Liver (tissue), 8 donors: ENCODE measurements at regions not wholly inside any gene's neighbourhood (a gene's known extent, or its start where the extent isn't known, plus 50 kb on each side); places are given as distances from the start of the nearest gene placed in this dataset.

Experiments used
- DNase-seq: peaks from one replicate; pipeline ENCODE4 v3.0.0-alpha.2; 2017; ENCODE audit warnings: low spot score
- H3K27ac ChIP-seq, 2 donors: one replicate each; pipeline ENCODE4 v1.7.0; 2013; ENCODE audit warnings: inconsistent platforms in 2 of 2, low read length in 2 of 2, control low read depth in 1 of 2, low read depth in 1 of 2, mild to moderate bottlenecking in 1 of 2
- H3K27me3 ChIP-seq, 4 donors: one replicate each; pipeline versions ENCODE4 v1.6.1 to v1.7.0; 2013; ENCODE audit warnings: low read length in 3 of 4, inconsistent platforms in 1 of 4, mild to moderate bottlenecking in 1 of 4, moderate library complexity in 1 of 4; ENCODE audit not compliant: control insufficient read depth in 4 of 4, insufficient read depth in 4 of 4
- H3K36me3 ChIP-seq, 4 donors: one replicate each; pipeline versions ENCODE4 v1.6.1 to v1.7.0; 2013; ENCODE audit warnings: low read length in 3 of 4, mild to moderate bottlenecking in 3 of 4, low read depth in 1 of 4, moderate library complexity in 1 of 4; ENCODE audit not compliant: control insufficient read depth in 4 of 4, insufficient read depth in 3 of 4
- H3K4me1 ChIP-seq, 4 donors: one replicate each; pipeline versions ENCODE4 v1.6.1 to v1.7.0; 2013; ENCODE audit warnings: low read length in 3 of 4, mild to moderate bottlenecking in 3 of 4, moderate library complexity in 1 of 4; ENCODE audit not compliant: control insufficient read depth in 4 of 4, insufficient read depth in 4 of 4
- H3K4me3 ChIP-seq, 3 donors: one replicate each; pipeline versions ENCODE4 v1.6.1 to v1.7.0; 2013; ENCODE audit warnings: low read length in 3 of 3, control low read depth in 1 of 3, low read depth in 1 of 3, mild to moderate bottlenecking in 1 of 3
- H3K9ac ChIP-seq, 2 donors: one replicate each; pipeline ENCODE4 v1.7.0; 2013; ENCODE audit warnings: low read length in 2 of 2, mild to moderate bottlenecking in 2 of 2, moderate library complexity in 2 of 2, control low read depth in 1 of 2, low read depth in 1 of 2
- H3K9me3 ChIP-seq, 4 donors: one replicate each; pipeline versions ENCODE4 v1.6.1 to v1.7.0; 2013; ENCODE audit warnings: low read length in 3 of 4; ENCODE audit not compliant: control insufficient read depth in 4 of 4
- ATF3 ChIP-seq: IDR thresholded peaks from 2 replicates; pipeline ENCODE4 v1.6.1; 2016; ENCODE audit warnings: antibody characterized with exemption
- CTCF ChIP-seq: fragments of 150-350 bp; IDR thresholded peaks from 2 replicates; pipeline ENCODE4 v1.5.1; 2017; ENCODE audit warnings: improper control_type of control experiment, low read depth, low read length; ENCODE audit not compliant: missing input control
- EGR1 ChIP-seq, 2 donors: IDR thresholded peaks; 2 replicates each; pipeline ENCODE4 v1.6.1; 2016 to 2018; ENCODE audit warnings: antibody characterized with exemption in 2 of 2, low read depth in 2 of 2
- FOXA1 ChIP-seq: IDR thresholded peaks from 2 replicates; pipeline ENCODE4 v1.6.1; 2016; ENCODE audit warnings: antibody characterized with exemption
- FOXA2 ChIP-seq: IDR thresholded peaks from 2 replicates; pipeline ENCODE4 v1.6.1; 2016; ENCODE audit warnings: antibody characterized with exemption
- GABPA ChIP-seq, 2 donors: IDR thresholded peaks in 1 of 2; conservative IDR thresholded peaks in 1 of 2; 2 replicates each; pipeline ENCODE4 v1.6.1; 2016; ENCODE audit warnings: antibody characterized with exemption in 2 of 2, mild to moderate bottlenecking in 1 of 2, moderate library complexity in 1 of 2
- HNF4A ChIP-seq, 2 donors: conservative IDR thresholded peaks; 2 replicates each; pipeline ENCODE4 v1.6.1; 2016; ENCODE audit warnings: antibody characterized with exemption in 2 of 2, mild to moderate bottlenecking in 2 of 2
- JUND ChIP-seq, 2 donors: IDR thresholded peaks; 2 replicates each; pipeline ENCODE4 v1.6.1; 2016; ENCODE audit warnings: antibody characterized with exemption in 2 of 2
- NR2F2 ChIP-seq: IDR thresholded peaks from 2 replicates; pipeline ENCODE4 v1.6.1; 2016; ENCODE audit warnings: antibody characterized with exemption
- RAD21 ChIP-seq, 2 donors: IDR thresholded peaks; 2 replicates each; pipeline ENCODE4 v1.6.1; 2016; ENCODE audit warnings: antibody characterized with exemption in 2 of 2, mild to moderate bottlenecking in 2 of 2
- REST ChIP-seq: IDR thresholded peaks from 2 replicates; pipeline ENCODE4 v1.6.1; 2016; ENCODE audit warnings: antibody characterized with exemption, mild to moderate bottlenecking
- RXRA ChIP-seq, 2 donors: IDR thresholded peaks; 2 replicates each; pipeline ENCODE4 v1.6.1; 2017 to 2018; ENCODE audit warnings: antibody characterized with exemption in 2 of 2, mild to moderate bottlenecking in 1 of 2
- SP1 ChIP-seq: IDR thresholded peaks from 2 replicates; pipeline ENCODE4 v1.6.1; 2018; ENCODE audit warnings: antibody characterized with exemption, mild to moderate bottlenecking
- TAF1 ChIP-seq: conservative IDR thresholded peaks from 2 replicates; pipeline ENCODE4 v1.6.1; 2016; ENCODE audit warnings: antibody characterized with exemption, mild to moderate bottlenecking
- YY1 ChIP-seq: IDR thresholded peaks from 2 replicates; pipeline ENCODE4 v1.6.1; 2016; ENCODE audit warnings: antibody characterized with exemption, mild to moderate bottlenecking
- ZBTB33 ChIP-seq: IDR thresholded peaks from 2 replicates; pipeline ENCODE4 v1.6.1; 2016; ENCODE audit warnings: antibody characterized with exemption
- WGBS: extraction: QIAGEN DNeasy Blood & Tissue Kit; methylation state at CpG from one replicate; pipeline ENCODE4 v1.1.7; 2013; 5-methylcytosine and 5-hydroxymethylcytosine counted together
- donor health status: healthy.
- donor health status: healthy.
- donor health status: healthy.
- donor health status: healthy.
- donor health status: healthy.

- no peak overlapping the region for H3K27ac ChIP-seq
- DNase-seq: no peak
- H3K27me3 ChIP-seq: no peaks in the 10 kb centered on the region
- WGBS: 87% methylated on average over 2 of the region's 2 CpGs
- no peak overlapping the region for H3K4me3 ChIP-seq
- TF ChIP-seq REST: no peak
- TF ChIP-seq EGR1 (IDR thresholded peaks at IDR 0.05; ENCODE audit: low read depth in 2 of 2): no peak
- TF ChIP-seq ZBTB33: no peak
- no peak for TF ChIP-seq NR2F2
- TF ChIP-seq CTCF: no peak
- TF ChIP-seq JUND (IDR thresholded peaks at IDR 0.05): no peak
- no peak for TF ChIP-seq RAD21 (IDR thresholded peaks at IDR 0.05)
- no peak for TF ChIP-seq HNF4A (conservative IDR thresholded peaks at IDR 0.05)
- TF ChIP-seq FOXA1: no peak
- TF ChIP-seq TAF1: no peak
- no peak for TF ChIP-seq FOXA2
- TF ChIP-seq GABPA (IDR thresholded peaks at IDR 0.05 in 1 of 2, conservative IDR thresholded peaks at IDR 0.05 in 1 of 2): no peak
- TF ChIP-seq RXRA (IDR thresholded peaks at IDR 0.05): no peak
- no peak for TF ChIP-seq ATF3
- no peak for TF ChIP-seq YY1
- TF ChIP-seq SP1: no peak
- H3K4me1 ChIP-seq: no peaks in the 10 kb centered on the region
- H3K9ac ChIP-seq: no peak overlapping the region
- no peaks in the 10 kb centered on the region for H3K9me3 ChIP-seq
- peaks cover 0 to 5% (median 4%) of the 10 kb centered on the region in 4 donors for H3K36me3 ChIP-seq
These were observed 81.7 kb upstream of the MTHFD1L start for GRCh38 chr6:150783813-150784212.

GRCh38 chr6:150787429-150787828 lies 78.1 kb upstream of the MTHFD1L start:
- H3K36me3 ChIP-seq: peaks cover 0 to 5% (median 4%) of the 10 kb centered on the region in 4 donors
- H3K4me3 ChIP-seq: no peak overlapping the region
- TF ChIP-seq GABPA (IDR thresholded peaks at IDR 0.05 in 1 of 2, conservative IDR thresholded peaks at IDR 0.05 in 1 of 2): no peak
- no peak for TF ChIP-seq NR2F2
- TF ChIP-seq ATF3: no peak
- TF ChIP-seq SP1: no peak
- TF ChIP-seq JUND (IDR thresholded peaks at IDR 0.05): no peak
- TF ChIP-seq REST: no peak
- H3K4me1 ChIP-seq: no peaks in the 10 kb centered on the region
- H3K27ac ChIP-seq: no peak overlapping the region
- no peaks in the 10 kb centered on the region for H3K9me3 ChIP-seq
- no peaks in the 10 kb centered on the region for H3K27me3 ChIP-seq
- no peak for DNase-seq
- WGBS: 89% methylated on average over 7 of the region's 7 CpGs
- no peak overlapping the region for H3K9ac ChIP-seq
